Spleen (tissue), 7 donors: ENCODE measurements at regions not wholly inside any gene's neighbourhood (a gene's known extent, or its start where the extent isn't known, plus 50 kb on each side); places are given as distances from the start of the nearest gene placed in this dataset.

Source experiments
- POLR2A ChIP-seq, 3 donors: fragments of 450-650 bp; IDR thresholded peaks; one replicate each; pipeline ENCODE4 v1.5.1; 2017; ENCODE audit warnings: antibody characterized with exemption in 3 of 3, mild to moderate bottlenecking in 1 of 3
- POLR2AphosphoS5 ChIP-seq, 3 donors: sonication (generic); formaldehyde crosslinking; IDR thresholded peaks; one replicate each; pipeline ENCODE4 v1.5.1; 2017; ENCODE audit warnings: antibody characterized with exemption in 3 of 3
- TF ChIP-seq, protein P1 (sequence below), 11 experiments: fragments of 200-600 bp in 7 of 11; fragments of 450-650 bp in 4 of 11; sonication (generic) in 4 of 11; IDR thresholded peaks in 8 of 11; conservative IDR thresholded peaks in 3 of 11; 1 replicate in 7 of 11; 2 replicates in 4 of 11; pipeline versions ENCODE4 v1.4.0 to v1.8.0; 2016 to 2021; ENCODE audit warnings: antibody characterized with exemption in 11 of 11, inconsistent platforms in 4 of 11, mild to moderate bottlenecking in 1 of 11
- donor health status: DM: no; HTN: no; CAD: no; lungs with moderate emphysema.
- donor health status: DM: no; HTN: no; CAD: no.
- donor health status: DM: no; HTN: no; CAD: no.

DNA sequence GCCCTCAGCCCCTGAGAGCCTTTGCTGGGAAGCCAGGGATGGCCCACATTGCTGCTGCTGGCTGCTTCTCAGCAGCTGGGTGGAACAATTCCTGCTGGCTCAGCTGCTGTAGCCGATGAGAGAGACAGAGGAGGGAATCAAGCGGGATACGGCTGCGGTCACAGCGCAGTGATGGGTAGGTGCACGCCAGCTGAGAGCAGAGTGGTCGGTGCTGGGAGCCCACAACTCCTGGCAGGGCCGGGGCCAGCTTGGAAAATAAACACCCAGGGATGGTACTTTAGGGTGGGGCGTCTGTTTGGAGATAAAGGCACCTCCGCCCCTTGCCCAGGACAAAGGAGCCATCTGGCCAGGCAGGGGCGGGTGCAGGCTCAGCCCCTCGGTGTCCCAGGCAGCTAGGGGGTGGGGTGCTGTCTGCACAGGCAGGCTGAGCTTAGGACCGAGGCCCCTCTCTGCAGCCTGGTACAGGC lies 480.5 kb downstream of the MIAT start:
- TF ChIP-seq, protein P1, sequence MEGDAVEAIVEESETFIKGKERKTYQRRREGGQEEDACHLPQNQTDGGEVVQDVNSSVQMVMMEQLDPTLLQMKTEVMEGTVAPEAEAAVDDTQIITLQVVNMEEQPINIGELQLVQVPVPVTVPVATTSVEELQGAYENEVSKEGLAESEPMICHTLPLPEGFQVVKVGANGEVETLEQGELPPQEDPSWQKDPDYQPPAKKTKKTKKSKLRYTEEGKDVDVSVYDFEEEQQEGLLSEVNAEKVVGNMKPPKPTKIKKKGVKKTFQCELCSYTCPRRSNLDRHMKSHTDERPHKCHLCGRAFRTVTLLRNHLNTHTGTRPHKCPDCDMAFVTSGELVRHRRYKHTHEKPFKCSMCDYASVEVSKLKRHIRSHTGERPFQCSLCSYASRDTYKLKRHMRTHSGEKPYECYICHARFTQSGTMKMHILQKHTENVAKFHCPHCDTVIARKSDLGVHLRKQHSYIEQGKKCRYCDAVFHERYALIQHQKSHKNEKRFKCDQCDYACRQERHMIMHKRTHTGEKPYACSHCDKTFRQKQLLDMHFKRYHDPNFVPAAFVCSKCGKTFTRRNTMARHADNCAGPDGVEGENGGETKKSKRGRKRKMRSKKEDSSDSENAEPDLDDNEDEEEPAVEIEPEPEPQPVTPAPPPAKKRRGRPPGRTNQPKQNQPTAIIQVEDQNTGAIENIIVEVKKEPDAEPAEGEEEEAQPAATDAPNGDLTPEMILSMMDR (IDR thresholded peaks at IDR 0.05 in 8 of 11, conservative IDR thresholded peaks at IDR 0.05 in 3 of 11) = no peak
- TF ChIP-seq POLR2A (IDR thresholded peaks at IDR 0.05) = no peak
- TF ChIP-seq POLR2AphosphoS5 (IDR thresholded peaks at IDR 0.05) = no peak
